LNCAP (cell line): ENCODE measurements at regions not wholly inside any gene's neighbourhood (a gene's known extent, or its start where the extent isn't known, plus 50 kb on each side); places are given as distances from the start of the nearest gene placed in this dataset.

Source experiments
- TF ChIP-seq, protein P1 (sequence below): fragments of 450-650 bp; IDR thresholded peaks from 2 replicates; pipeline ENCODE4 v1.5.1; 2017; ENCODE audit warnings: mild to moderate bottlenecking

DNA sequence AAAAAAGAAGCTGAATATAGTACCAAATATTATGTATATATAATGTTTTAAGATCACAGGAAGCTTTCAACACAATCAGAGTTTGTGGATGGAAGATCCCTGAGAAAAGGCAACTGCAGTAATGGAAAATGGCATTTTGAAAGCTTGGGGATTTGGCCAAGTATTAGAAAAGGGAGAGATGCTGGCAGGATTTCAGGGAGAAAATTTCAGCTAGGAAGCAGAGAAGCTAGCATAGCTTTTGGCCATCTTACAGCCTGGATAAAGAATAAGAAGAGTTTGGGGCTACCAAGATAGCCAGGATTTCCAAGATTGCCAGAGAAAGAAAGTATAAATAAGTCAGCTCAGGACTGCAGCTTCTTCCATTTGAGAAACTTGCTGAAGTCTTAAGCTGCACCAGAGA lies 440.8 kb upstream of the LUZP2 start:
- TF ChIP-seq, protein P1, sequence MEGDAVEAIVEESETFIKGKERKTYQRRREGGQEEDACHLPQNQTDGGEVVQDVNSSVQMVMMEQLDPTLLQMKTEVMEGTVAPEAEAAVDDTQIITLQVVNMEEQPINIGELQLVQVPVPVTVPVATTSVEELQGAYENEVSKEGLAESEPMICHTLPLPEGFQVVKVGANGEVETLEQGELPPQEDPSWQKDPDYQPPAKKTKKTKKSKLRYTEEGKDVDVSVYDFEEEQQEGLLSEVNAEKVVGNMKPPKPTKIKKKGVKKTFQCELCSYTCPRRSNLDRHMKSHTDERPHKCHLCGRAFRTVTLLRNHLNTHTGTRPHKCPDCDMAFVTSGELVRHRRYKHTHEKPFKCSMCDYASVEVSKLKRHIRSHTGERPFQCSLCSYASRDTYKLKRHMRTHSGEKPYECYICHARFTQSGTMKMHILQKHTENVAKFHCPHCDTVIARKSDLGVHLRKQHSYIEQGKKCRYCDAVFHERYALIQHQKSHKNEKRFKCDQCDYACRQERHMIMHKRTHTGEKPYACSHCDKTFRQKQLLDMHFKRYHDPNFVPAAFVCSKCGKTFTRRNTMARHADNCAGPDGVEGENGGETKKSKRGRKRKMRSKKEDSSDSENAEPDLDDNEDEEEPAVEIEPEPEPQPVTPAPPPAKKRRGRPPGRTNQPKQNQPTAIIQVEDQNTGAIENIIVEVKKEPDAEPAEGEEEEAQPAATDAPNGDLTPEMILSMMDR = no peak

DNA sequence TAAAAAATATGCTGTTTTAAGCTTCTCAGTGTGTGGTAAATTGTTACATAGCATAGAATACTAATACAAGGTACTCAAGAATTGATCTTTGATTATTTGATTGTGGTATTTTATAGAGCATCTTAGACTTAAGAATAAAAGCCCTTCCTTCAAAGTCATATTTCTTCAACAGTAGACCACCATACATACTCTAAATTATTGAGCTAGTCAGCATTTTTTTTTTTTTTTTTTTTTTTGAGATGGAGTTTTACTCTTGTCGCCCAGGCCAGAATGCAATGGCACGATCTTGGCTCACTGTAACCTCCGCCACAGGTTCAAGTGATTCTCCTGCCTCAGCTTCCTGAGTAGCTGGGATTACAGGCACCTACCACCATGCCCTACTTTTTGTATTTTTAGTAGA lies 436.7 kb upstream of the LUZP2 start:
- TF ChIP-seq, protein P1 = no peak

DNA sequence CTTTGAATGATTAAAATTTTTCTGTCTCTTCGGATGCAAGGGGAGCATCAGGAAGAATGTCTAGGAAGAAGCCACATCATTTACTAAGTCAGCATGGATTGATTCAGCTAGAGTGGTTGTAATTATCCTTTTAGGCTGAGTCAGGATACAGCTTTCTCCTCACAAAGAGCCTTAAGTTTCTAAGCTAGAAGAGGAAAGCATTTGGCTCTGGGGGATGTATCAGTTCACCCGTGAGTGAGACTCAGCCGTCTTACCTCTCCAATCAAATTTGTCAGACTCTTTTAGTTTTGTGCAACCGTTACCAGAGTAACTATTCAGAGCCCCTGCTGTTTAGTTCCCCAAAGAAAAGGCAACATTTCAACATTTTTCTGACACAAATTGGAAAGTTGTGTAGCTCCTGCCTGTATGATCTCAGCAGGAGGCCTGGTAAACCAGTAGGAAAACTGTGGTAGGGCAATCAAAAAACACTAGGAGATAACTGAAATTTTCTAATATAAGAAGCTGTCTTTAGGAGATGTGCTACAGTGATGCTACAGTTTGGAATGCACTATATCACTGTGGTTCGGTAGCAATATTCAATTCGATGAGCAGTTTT lies 432.4 kb upstream of the LUZP2 start:
- TF ChIP-seq, protein P1 = no peak

DNA sequence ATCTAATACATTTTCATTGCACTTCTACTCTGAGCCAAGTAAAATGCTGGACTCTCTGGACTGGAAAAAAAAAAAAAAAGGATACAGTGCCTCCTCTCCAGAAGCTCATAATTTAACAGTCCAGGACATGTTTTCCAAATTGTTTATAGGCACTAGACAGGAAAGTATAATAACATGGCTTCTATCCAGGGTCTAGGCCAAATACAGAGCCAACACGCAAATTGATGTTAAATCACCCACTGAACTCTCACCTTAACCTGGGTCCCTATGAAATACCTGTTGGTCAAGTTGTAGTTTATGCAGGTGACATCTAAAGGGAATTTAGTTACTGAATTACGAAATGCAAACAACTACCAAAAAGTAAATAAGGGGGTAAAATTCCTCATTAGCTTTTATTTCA lies 428.7 kb upstream of the LUZP2 start:
- TF ChIP-seq, protein P1 = no peak

DNA sequence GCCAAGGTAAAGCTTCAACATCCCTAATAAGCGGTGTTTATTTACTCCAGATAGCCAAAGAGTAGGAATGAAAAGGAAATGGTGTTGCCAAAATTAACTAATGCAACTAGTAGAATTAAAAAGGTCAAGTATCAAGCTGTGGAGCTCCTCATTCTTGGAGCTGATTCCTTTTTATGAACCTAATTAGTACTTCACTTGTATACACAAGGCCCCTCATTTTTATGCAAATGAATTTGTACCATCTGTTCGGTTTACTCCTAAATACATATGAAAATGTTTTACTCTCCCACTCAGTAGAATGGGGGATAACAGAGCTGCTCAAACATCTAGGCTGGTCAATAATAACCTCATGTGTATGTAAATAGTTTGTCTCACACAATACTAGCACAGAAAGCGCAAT lies 426.4 kb upstream of the LUZP2 start:
- TF ChIP-seq, protein P1 = no peak

DNA sequence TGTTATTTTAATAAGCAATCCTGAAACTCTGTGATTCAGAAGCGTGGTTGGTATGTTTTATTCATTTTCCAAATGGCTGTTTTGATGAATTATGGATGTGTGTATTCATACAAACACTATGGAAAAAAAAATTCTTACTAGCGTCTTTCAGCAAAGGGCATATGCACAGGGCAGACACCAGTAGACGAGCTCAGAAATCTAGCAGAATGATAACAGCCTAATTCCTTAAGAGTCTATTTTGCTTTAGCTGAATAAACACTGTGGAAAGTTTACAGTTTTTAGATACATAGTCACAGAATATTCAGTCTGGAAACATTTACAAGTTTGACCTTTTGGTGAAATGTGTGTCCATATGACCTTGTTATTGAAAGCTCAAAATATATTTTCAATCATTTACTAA lies 418.8 kb upstream of the LUZP2 start:
- TF ChIP-seq, protein P1 = no peak

DNA sequence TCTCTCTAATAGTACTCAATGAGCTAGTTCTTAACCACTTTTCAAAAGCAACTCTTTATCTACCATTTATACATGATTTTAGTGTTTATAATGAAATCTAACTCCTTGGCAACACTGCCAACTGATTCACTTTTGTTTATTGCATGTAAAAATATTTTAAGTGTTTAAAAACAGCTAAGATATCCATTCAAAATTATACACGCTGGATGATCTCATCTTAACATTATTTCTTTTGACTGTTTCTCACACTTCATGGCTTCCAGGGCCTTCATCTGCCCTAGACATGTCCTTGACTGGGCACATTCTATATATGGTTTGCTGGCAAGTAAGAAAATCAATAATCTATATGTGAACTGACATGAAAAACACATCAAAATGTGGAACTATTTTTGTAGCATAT lies 414.6 kb upstream of the LUZP2 start:
- TF ChIP-seq, protein P1 = no peak

DNA sequence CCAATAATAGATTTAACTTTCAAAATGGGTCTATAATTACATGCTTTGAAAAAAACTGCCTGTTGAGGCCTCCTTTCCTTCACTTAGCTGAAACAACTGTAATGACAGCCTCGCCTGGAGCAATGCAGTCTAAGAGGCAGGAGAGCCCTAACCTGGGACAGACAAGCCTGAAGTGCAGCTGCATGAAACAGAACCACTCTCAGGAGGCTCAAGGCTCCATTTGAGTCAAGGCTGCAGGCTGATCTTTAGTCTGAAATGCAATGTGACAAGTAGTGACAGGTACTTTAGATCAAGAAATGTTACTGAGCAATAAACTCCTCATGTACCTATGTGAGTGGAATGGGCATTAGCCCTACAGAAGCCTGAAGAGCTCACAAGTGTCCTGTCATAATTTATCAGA lies 414.0 kb upstream of the LUZP2 start:
- TF ChIP-seq, protein P1 = no peak
